Activated naive CD8-positive, alpha-beta T cell treated with anti-CD3 and anti-CD28 coated beads, Interleukin-2, amount 10 ng/mL, durations not matched to agents 7 days and 5 days (primary cell): ENCODE measurements at regions not wholly inside any gene's neighbourhood (a gene's known extent, or its start where the extent isn't known, plus 50 kb on each side); places are given as distances from the start of the nearest gene placed in this dataset.
"Not testable (repeated sequence)": the region's sequence is repeated elsewhere in the genome, so short reads cannot be mapped to it uniquely, and the experiment has no call there.

Experiments used
- ATAC-seq: fragments of 150-1000 bp; cut with Tn5 transposase; one replicate; pipeline ENCODE4 v1.10.0; 2021; ENCODE audit warnings: low read depth, moderate library complexity
- POLR2A ChIA-PET: fragments of 350-600 bp; sonication (Branson Sonifier 250); formaldehyde crosslinking; loops from one replicate; lab custom pipeline; 2021; ENCODE audit warnings: antibody characterized with exemption; lab: Charles Lee
- DNase-seq: peaks from one replicate; pipeline ENCODE4 v3.0.0; 2021
- H3K27ac Mint-ChIP-seq: one replicate; pipeline ENCODE4 v1.8.0; 2022; ENCODE audit warnings: mild to moderate bottlenecking, mixed read lengths
- H3K27me3 Mint-ChIP-seq: one replicate; pipeline ENCODE4 v1.8.0; 2022; ENCODE audit warnings: mild to moderate bottlenecking, moderate library complexity, mixed read lengths
- H3K36me3 Mint-ChIP-seq: one replicate; pipeline ENCODE4 v1.8.0; 2021; ENCODE audit warnings: mild to moderate bottlenecking, mixed read lengths
- H3K4me1 Mint-ChIP-seq: one replicate; pipeline ENCODE4 v1.8.0; 2021; ENCODE audit warnings: mixed read lengths
- H3K4me3 Mint-ChIP-seq: one replicate; pipeline ENCODE4 v1.8.0; 2022; ENCODE audit warnings: mild to moderate bottlenecking, moderate library complexity, mixed read lengths
- H3K9me3 Mint-ChIP-seq: one replicate; pipeline ENCODE4 v1.8.0; 2021; ENCODE audit warnings: mixed read lengths

DNA sequence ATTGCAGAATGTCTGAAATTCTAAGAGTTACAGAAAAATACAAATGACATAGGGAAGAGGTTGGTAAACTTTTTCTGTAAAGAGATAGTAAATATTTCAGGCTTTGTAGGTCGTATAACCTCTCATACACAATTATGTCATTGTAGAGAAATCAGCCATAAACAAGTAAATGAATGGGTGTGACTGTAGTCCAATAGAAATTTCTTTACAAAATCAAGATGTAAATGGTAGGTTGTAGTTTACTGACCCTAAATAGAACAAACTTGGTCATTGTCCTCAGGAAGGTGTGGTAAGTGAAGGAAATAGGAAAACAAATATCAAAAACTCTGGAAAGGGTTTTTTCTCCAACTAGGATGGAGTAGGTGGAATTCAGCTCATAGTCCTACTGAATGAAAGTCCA, 415.5 kb upstream of the SPHKAP start:
- H3K4me3 Mint-ChIP-seq, result no peak overlapping the region
- no peaks in the 10 kb centered on the region for H3K36me3 Mint-ChIP-seq
- no peaks in the 10 kb centered on the region for H3K4me1 Mint-ChIP-seq
- no peak for DNase-seq
- H3K27ac Mint-ChIP-seq, result no peak overlapping the region
- H3K27me3 Mint-ChIP-seq, result no peaks in the 10 kb centered on the region
- H3K9me3 Mint-ChIP-seq, result peaks cover 3% of the 10 kb centered on the region
- no peak for ATAC-seq
- POLR2A ChIA-PET, result no interaction called here

DNA sequence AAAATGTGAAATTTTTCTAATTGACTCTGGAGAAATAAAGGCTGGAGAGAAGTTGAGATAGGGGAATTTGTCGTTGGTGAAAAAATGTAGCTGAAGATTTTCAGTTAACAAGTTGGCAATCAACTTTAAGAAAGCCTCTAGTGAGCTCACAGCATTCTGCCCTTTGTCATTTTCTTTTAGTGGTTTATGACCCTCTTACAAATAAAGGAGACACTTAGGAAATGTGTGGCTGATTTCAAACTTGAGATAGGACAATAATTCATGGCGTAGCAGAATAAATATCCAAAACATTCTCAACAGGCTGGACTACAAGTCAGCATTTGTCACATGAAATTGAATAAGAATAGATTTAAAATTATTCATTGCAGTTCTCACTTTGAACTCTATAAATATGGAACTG, 412.5 kb upstream of the SPHKAP start:
- Mint-ChIP-seq H3K27ac (no peak overlapping the region), H3K36me3 (no peaks in the 10 kb centered on the region), H3K4me1 (no peaks in the 10 kb centered on the region), H3K4me3 (no peak overlapping the region), H3K9me3 (peaks cover 2% of the 10 kb centered on the region), H3K27me3 (no peaks in the 10 kb centered on the region)
- DNase-seq, result no peak
- POLR2A ChIA-PET, result no interaction called here
- ATAC-seq, result no peak

DNA sequence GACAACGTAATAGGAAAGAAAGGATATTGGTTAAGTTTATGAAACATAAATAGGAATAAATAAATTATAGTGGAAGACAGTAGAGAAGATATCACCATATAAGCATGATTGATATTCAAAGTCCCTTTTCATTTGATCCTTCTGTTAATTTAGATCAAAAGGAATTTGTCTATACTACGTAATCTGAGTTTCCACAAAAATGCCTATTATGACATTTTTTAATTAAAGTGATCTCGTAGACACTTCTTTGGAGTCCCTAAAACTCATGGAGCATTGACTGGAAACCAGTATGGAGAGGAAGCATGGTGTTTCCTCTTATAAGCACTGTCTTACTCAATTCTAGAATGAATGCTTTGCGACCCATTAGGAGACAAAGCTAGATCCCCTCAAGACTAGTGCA, 411.4 kb upstream of the SPHKAP start:
- Mint-ChIP-seq H3K9me3 (peaks cover 2% of the 10 kb centered on the region), H3K36me3 (no peaks in the 10 kb centered on the region), H3K27me3 (no peaks in the 10 kb centered on the region), H3K27ac (no peak overlapping the region), H3K4me3 (no peak overlapping the region), H3K4me1 (no peaks in the 10 kb centered on the region)
- POLR2A ChIA-PET, result no interaction called here
- DNase-seq, result no peak
- ATAC-seq, result no peak

DNA sequence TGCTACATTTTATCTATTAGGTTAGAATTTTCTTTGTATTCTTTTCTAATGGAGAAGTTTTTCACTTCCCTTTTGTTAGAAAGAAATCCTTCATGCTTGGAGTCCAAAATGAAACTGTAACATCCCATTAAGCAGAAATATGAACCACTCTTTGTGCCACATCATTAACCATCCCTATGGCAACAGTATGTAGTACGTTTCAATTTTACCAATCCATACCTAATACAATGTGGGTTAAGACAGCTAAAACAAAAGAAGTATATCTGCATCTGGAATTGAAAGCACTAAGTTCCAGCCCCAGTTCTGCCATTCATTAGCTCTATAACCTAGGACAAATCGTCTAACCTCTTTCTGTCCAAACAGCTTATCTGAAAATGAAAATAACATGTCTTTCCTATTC, 409.2 kb upstream of the SPHKAP start:
- H3K27ac Mint-ChIP-seq, result no peak overlapping the region
- no peaks in the 10 kb centered on the region for H3K36me3 Mint-ChIP-seq
- no peaks in the 10 kb centered on the region for H3K27me3 Mint-ChIP-seq
- ATAC-seq, result no peak
- no peak for DNase-seq
- peaks cover 3% of the 10 kb centered on the region for H3K9me3 Mint-ChIP-seq
- H3K4me1 Mint-ChIP-seq, result no peaks in the 10 kb centered on the region
- POLR2A ChIA-PET, result no interaction called here
- H3K4me3 Mint-ChIP-seq, result no peak overlapping the region

DNA sequence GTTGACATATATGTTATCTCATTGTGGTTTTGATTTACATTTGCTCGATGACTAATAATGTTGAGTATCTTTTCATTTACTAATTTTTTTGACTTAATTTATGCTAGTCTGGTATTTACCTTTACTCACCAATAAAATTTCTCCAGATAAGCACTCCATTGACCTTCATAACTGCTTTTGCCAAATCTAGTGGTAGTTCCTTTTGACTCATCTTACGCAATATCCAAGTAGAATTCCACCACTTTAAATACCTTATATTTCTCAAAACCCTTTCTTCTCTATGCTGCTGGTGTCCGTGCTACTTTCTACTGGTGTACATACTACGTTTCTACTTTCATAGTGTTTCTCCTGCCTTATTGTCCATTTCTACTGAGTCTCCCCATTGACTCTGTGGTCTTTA, 407.6 kb upstream of the SPHKAP start:
- ATAC-seq (no peak), DNase-seq (no peak)
- Mint-ChIP-seq H3K4me1 (no peaks in the 10 kb centered on the region), H3K4me3 (no peak overlapping the region), H3K36me3 (no peaks in the 10 kb centered on the region), H3K27me3 (no peaks in the 10 kb centered on the region), H3K9me3 (peaks cover 3% of the 10 kb centered on the region), H3K27ac (no peak overlapping the region)
- POLR2A ChIA-PET, result no interaction called here

DNA sequence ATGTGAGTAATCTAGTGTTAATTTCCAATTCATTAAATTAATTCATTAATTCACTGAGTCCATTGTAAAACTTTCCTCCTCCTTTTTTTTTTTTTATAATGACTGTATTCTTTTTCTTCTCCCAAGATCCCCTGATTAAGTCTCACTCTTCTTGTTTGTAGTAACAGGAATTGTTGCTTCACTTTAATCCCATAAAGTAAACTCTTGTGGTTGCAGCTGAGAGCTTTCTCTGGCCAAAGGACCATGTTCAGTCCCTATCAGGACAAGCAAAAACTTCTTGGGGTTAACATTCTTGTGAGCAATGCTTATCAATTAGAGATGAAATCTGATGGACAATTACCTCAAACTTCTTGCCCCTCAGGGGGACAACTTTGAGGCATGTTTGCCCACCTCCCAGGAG, 400.2 kb upstream of the SPHKAP start:
- no peak overlapping the region for H3K4me3 Mint-ChIP-seq
- H3K27ac Mint-ChIP-seq, result no peak overlapping the region
- no peak for DNase-seq
- H3K4me1 Mint-ChIP-seq, result no peaks in the 10 kb centered on the region
- no peaks in the 10 kb centered on the region for H3K27me3 Mint-ChIP-seq
- no peak for ATAC-seq
- no peaks in the 10 kb centered on the region for H3K36me3 Mint-ChIP-seq
- peaks cover 3% of the 10 kb centered on the region for H3K9me3 Mint-ChIP-seq
- POLR2A ChIA-PET, result no interaction called here

DNA sequence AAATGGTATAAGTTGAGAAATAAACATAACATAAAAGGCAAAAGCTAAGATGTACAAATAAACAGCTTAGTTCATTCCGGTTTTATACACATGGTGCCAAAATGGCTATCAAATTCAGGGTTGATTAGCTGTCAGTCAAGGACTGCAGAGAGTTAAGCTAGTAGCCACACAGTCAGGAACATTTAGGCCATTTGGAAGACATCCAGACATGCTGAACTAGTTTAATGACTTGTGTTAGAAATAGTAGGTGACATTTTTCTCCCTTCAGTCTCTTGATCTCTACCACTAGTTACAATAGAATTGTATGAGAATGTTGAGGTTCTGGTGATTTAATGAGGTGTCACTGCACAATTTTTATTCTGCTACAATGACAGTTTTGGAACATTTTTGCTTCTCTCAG, 394.4 kb upstream of the SPHKAP start:
- DNase-seq, result no peak
- H3K4me3 Mint-ChIP-seq, result no peak overlapping the region
- ATAC-seq, result no peak
- H3K36me3 Mint-ChIP-seq, result no peaks in the 10 kb centered on the region
- H3K27me3 Mint-ChIP-seq, result no peaks in the 10 kb centered on the region
- POLR2A ChIA-PET, result no interaction called here
- H3K9me3 Mint-ChIP-seq, result no peaks in the 10 kb centered on the region
- no peaks in the 10 kb centered on the region for H3K4me1 Mint-ChIP-seq
- no peak overlapping the region for H3K27ac Mint-ChIP-seq

DNA sequence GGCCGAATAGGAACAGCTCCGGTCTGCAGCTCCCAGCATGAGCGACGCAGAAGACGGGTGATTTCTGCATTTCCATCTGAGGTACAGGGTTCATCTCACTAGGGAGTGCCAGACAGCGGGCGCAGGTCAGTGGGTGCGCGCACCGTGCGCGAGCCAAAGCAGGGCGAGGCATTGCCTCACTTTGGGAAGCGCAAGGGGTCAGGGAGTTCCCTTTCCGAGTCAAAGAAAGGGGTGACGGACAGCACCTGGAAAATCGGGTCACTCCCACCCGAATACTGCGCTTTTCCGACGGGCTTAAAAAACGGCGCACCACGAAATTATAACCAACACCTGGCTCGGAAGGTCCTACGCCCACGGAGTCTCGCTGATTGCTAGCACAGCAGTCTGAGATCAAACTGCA, 386.8 kb upstream of the SPHKAP start:
- H3K9me3 Mint-ChIP-seq, H3K4me3 Mint-ChIP-seq, H3K4me1 Mint-ChIP-seq, ATAC-seq, H3K27me3 Mint-ChIP-seq, DNase-seq, H3K27ac Mint-ChIP-seq, H3K36me3 Mint-ChIP-seq, POLR2A ChIA-PET: not testable (repeated sequence)

DNA sequence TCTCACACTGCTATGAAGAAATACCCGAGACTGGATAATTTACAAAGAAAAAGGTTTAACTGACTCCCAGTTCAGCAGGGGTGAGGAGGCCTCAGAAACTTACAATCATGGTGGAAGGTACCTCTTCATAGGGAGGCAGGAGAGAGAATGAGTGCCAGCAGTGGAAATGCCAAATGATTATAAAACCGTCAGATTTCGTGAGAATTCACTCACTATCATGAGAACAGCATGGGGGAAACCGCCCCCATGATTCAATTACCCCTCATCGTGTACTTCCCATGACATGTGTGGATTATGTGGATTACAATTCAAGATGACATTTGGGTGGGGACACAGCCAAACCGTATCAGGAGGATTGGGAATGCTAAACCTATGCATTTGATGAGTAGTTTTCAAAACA, 380.3 kb upstream of the SPHKAP start:
- H3K27me3 Mint-ChIP-seq, result no peaks in the 10 kb centered on the region
- no peak overlapping the region for H3K4me3 Mint-ChIP-seq
- no peak overlapping the region for H3K27ac Mint-ChIP-seq
- ATAC-seq (no peak), DNase-seq (no peak)
- H3K36me3 Mint-ChIP-seq, result no peaks in the 10 kb centered on the region
- POLR2A ChIA-PET, result no interaction called here
- H3K9me3 Mint-ChIP-seq, result peaks cover 1% of the 10 kb centered on the region
- no peaks in the 10 kb centered on the region for H3K4me1 Mint-ChIP-seq

DNA sequence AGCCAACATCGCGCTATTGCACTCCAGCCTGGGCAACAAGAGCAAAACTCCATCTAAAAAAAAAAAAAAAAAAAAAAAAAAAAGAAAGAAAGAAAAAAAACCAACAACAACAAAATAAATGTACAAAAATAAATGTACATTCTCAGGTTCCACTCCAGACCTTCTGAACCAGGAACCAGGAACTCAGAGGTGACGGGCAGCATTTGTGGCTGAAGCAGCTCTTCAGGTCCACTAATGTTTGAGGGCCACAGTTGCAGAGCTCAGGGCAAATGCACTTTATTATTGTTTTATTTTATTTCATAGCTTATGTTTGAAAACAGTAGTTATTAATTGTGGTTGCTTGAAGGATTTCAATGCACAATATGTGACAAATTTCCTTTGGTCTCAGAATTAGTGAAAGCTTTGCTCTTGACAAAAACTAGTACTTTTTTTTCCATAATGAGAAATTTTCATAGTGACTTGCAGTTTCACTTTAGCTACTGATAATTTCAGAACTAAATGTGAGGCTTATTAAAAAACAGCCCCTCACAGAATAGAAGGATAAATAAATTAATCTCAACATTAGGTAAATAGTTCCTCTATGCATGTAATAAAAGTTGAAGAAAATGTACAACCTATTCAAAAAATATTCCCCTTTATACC, 378.4 kb upstream of the SPHKAP start:
- Mint-ChIP-seq H3K4me3 (no peak overlapping the region), H3K9me3 (no peaks in the 10 kb centered on the region), H3K27me3 (no peaks in the 10 kb centered on the region), H3K36me3 (no peaks in the 10 kb centered on the region), H3K4me1 (no peaks in the 10 kb centered on the region), H3K27ac (no peak overlapping the region)
- no peak for DNase-seq
- no peak for ATAC-seq
- POLR2A ChIA-PET, result no interaction called here

DNA sequence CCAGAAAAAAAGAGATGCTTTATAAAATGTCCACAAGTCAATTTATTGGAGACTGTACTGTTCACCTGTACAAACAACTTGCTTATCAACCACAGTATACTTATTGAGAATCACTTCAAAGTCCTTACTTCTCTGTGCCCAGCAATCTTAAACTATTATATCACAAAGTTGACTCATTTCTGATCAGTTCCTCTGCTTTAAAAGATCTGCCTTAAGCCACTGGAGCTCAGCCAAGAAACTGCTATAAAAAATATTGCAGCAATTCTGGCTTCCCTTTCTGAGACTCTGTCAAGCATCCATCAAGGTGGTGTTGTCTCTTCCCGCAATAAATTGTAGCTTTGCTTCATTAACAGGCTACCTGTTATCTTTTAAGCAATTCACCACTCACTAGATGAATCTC, 375.2 kb upstream of the SPHKAP start:
- Mint-ChIP-seq H3K36me3 (no peaks in the 10 kb centered on the region), H3K4me1 (no peaks in the 10 kb centered on the region), H3K9me3 (no peaks in the 10 kb centered on the region), H3K27ac (no peak overlapping the region), H3K4me3 (no peak overlapping the region), H3K27me3 (no peaks in the 10 kb centered on the region)
- ATAC-seq (no peak), DNase-seq (no peak)
- POLR2A ChIA-PET, result no interaction called here

DNA sequence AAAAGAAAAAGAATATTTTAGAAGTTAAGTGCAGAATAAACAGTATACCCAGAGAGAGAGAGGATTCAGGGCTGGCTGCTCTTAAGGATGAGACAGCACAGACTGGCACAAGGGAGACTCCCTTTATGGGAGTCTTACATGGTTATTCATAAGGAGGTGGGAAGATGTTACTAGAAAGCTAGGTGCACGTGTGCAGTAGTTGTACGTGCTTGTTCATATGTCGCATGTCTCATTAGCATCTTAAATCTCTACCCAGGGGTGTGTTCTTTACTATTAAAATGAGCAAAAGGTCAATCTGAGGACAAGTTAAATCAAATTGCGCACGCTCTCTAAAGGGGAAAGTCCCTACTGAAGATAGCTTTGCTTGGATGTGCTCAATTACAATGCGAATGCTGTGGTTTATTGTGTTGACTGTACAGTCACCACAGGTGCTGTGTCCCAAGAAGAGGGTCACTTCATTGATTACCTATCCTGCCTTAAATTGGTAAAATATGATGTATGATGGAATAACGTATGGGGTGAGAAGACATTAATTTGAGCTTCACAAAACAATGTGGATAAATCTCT, 368.0 kb upstream of the SPHKAP start:
- Mint-ChIP-seq H3K9me3 (peaks cover 6% of the 10 kb centered on the region), H3K4me3 (no peak overlapping the region), H3K27me3 (no peaks in the 10 kb centered on the region), H3K27ac (no peak overlapping the region), H3K36me3 (no peaks in the 10 kb centered on the region), H3K4me1 (no peaks in the 10 kb centered on the region)
- DNase-seq (no peak), ATAC-seq (no peak)
- POLR2A ChIA-PET, result no interaction called here

DNA sequence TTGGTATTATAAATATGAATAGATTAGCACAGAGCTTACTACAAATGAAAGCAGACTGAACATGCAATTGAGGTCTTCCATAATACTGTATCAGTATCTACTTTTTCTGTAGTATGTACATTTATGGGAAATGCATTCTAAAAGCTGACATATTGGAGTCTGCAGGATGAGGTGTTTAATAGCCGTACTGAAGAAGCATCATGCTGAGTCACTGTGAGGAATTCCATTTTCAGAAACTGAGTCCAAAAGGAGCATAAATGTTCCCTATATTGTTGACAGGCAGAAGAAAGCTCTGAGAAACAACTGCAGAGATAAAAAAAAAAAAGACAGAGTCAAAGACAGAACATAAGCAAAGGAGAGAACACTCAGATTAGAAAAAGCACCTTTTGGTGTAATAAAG, 366.7 kb upstream of the SPHKAP start:
- DNase-seq, result no peak
- Mint-ChIP-seq H3K27me3 (no peaks in the 10 kb centered on the region), H3K27ac (no peak overlapping the region), H3K36me3 (no peaks in the 10 kb centered on the region), H3K4me3 (no peak overlapping the region), H3K9me3 (peaks cover 6% of the 10 kb centered on the region), H3K4me1 (no peaks in the 10 kb centered on the region)
- ATAC-seq, result no peak
- POLR2A ChIA-PET, result no interaction called here

DNA sequence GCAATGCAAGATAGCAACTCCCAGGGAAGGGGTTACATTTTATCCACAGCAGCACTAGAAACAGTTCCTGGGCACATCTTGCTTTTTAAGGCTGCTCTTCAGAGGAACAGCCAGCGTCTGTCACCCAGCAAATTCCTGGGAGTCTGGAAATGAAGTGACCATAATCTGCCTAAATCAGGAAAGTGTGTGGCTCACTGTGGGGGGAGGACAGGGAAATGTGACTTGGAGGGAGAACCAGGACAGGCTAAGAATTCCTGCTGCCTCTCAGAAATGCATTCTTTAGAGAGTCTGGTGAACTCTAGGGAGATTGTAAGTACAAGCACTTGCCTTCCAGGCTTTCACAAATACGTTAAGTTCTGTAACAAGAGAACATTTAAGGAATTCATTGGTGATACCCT, 364.3 kb upstream of the SPHKAP start:
- no peak for ATAC-seq
- no peak for DNase-seq
- no peaks in the 10 kb centered on the region for H3K4me1 Mint-ChIP-seq
- H3K27ac Mint-ChIP-seq, result no peak overlapping the region
- no peaks in the 10 kb centered on the region for H3K27me3 Mint-ChIP-seq
- no peak overlapping the region for H3K4me3 Mint-ChIP-seq
- H3K9me3 Mint-ChIP-seq, result peaks cover 5% of the 10 kb centered on the region
- POLR2A ChIA-PET, result no interaction called here
- H3K36me3 Mint-ChIP-seq, result no peaks in the 10 kb centered on the region
